SK-N-SH treated with all-trans-retinoic acid at 6 μM for 48 hours (cell line): ENCODE measurements at regions not wholly inside any gene's neighbourhood (a gene's known extent, or its start where the extent isn't known, plus 50 kb on each side); places are given as distances from the start of the nearest gene placed in this dataset.

Source experiments
- ARNTL ChIP-seq: fragments of 450-650 bp; formaldehyde crosslinking; IDR thresholded peaks from 2 replicates; pipeline ENCODE4 v1.5.0; 2020; ENCODE audit warnings: low read depth, mild to moderate bottlenecking, moderate library complexity, borderline replicate concordance
- GLIS3 ChIP-seq: fragments of 250-450 bp; sonication (Bioruptor Pico); IDR thresholded peaks from 2 replicates; pipeline ENCODE4 v1.5.0; 2020; ENCODE audit warnings: mild to moderate bottlenecking, moderate library complexity
- OSR1 ChIP-seq: fragments of 250-450 bp; sonication (Bioruptor Pico); IDR thresholded peaks from 2 replicates; pipeline ENCODE4 v1.8.0; 2022; ENCODE audit warnings: moderate library complexity, mild to moderate bottlenecking, inconsistent platforms
- SNAI2 ChIP-seq: fragments of 250-450 bp; sonication (Bioruptor Pico); IDR thresholded peaks from 2 replicates; pipeline ENCODE4 v1.5.0; 2020; ENCODE audit warnings: mild to moderate bottlenecking, moderate library complexity
- ZFP30 ChIP-seq: fragments of 450-650 bp; formaldehyde crosslinking; IDR thresholded peaks from 2 replicates; pipeline ENCODE4 v1.5.0; 2022; ENCODE audit warnings: mild to moderate bottlenecking, moderate library complexity
- ZNF565 ChIP-seq: fragments of 450-650 bp; formaldehyde crosslinking; conservative IDR thresholded peaks from 2 replicates; pipeline ENCODE4 v1.5.0; 2020; ENCODE audit warnings: low read depth, mild to moderate bottlenecking, moderate library complexity
- TF ChIP-seq, protein P1 (sequence below): fragments of 250-450 bp; sonication (Bioruptor Pico); IDR thresholded peaks from 2 replicates; pipeline ENCODE4 v1.5.1; 2020; ENCODE audit warnings: low read depth, mild to moderate bottlenecking, moderate library complexity

GRCh38 chr21:14734191-14734590, 188.1 kb upstream of the SAMSN1 start:
- TF ChIP-seq GLIS3 (CRISPR knock-in tag) (no peak), ZFP30 (CRISPR knock-in tag) (no peak), ZNF565 (CRISPR knock-in tag) (no peak), SNAI2 (CRISPR knock-in tag) (no peak), OSR1 (CRISPR knock-in tag) (no peak), ARNTL (CRISPR knock-in tag) (no peak)
- TF ChIP-seq, protein P1, sequence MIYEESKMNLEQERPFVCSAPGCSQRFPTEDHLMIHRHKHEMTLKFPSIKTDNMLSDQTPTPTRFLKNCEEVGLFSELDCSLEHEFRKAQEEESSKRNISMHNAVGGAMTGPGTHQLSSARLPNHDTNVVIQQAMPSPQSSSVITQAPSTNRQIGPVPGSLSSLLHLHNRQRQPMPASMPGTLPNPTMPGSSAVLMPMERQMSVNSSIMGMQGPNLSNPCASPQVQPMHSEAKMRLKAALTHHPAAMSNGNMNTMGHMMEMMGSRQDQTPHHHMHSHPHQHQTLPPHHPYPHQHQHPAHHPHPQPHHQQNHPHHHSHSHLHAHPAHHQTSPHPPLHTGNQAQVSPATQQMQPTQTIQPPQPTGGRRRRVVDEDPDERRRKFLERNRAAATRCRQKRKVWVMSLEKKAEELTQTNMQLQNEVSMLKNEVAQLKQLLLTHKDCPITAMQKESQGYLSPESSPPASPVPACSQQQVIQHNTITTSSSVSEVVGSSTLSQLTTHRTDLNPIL: no peak
